HEK293T (cell line): ENCODE measurements at regions not wholly inside any gene's neighbourhood (a gene's known extent, or its start where the extent isn't known, plus 50 kb on each side); places are given as distances from the start of the nearest gene placed in this dataset.

ENCODE experiments used
- BHLHE40 ChIP-seq: fragments of 450-650 bp; IDR thresholded peaks from 2 replicates; pipeline ENCODE4 v1.6.1; 2016; ENCODE audit warnings: mild to moderate bottlenecking, moderate library complexity, borderline replicate concordance
- SP1 ChIP-seq: fragments of 450-650 bp; IDR thresholded peaks from 2 replicates; pipeline ENCODE4 v1.6.1; 2017

DNA sequence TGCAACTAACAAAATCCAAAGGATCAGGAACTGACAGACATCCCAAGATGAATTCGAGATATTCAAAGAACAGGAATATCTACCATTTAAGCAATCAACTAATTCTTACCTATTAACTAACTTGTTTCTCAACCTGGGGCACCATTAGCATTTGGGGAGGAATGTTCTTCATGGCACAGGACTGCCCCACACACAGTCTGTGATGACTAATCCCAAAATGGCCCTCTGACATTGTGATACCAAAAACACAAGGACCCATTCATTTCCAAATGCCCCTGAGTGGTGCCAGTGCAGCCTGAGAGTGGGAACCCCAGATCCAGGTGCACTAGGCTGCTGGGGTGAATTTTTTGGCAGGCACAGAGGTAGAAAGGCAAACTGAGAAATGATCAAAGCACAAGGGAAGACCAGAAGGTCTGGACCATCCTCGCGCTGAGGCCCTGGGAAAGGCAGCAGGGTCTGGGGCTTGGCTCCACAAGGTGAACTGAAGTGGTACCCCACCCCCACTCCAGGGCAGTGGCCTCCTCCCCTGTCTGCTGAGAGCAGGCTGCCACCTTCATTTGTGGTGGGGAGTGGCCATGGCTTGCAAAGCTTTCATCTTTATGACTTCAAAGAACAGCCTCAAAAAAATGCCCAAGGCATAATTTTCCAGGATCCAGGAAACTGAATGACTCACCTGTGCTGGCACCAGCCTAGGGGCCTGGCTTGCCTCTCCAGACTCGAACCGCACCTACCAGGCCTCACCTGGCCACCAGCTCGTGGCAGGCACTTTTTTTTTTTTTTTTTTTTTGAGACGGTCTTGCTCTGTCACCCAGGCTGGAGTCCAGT lies 122.4 kb downstream of the BCOR start:
- TF ChIP-seq BHLHE40: no peak
- TF ChIP-seq SP1: no peak
